ENCODE measurements at regions not wholly inside any gene's neighbourhood (a gene's known extent, or its start where the extent isn't known, plus 50 kb on each side); places are given as distances from the start of the nearest gene placed in this dataset.

- no peaks in the 10 kb centered on the region for H3F3A ChIP-seq (ENCODE audit: low read depth)
- H3K4me3 ChIP-seq (ENCODE audit: low read length, poor library complexity, severe bottlenecking), result no peak overlapping the region
- no peaks in the 10 kb centered on the region for H3K36me3 ChIP-seq (ENCODE audit: insufficient read depth, low read length)
- H3K4me2 ChIP-seq (ENCODE audit: low read depth, low read length, poor library complexity, severe bottlenecking), result no peak overlapping the region
- TF ChIP-seq EZH2phosphoT487 (IDR thresholded peaks at IDR 0.05; ENCODE audit: borderline replicate concordance), result no peak
- TF ChIP-seq CTCF (conservative IDR thresholded peaks at IDR 0.05; ENCODE audit: low read length), result no peak
- H3K9me3 ChIP-seq (ENCODE audit: insufficient read depth, low read depth, low read length), result no peaks in the 10 kb centered on the region
- no peaks in the 10 kb centered on the region for H4K20me1 ChIP-seq (ENCODE audit: insufficient read depth, low read length, poor library complexity, severe bottlenecking)
- H3K9ac ChIP-seq (ENCODE audit: low read depth, low read length, poor library complexity, severe bottlenecking), result no peak overlapping the region
- H3K9me2 ChIP-seq (replicated peaks; ENCODE audit: low read depth, low read length), result no peaks in the 10 kb centered on the region
- H3K27me3 ChIP-seq (ENCODE audit: insufficient read depth, low read length, poor library complexity, severe bottlenecking), result no peaks in the 10 kb centered on the region
- H3K79me2 ChIP-seq (ENCODE audit: insufficient read depth, low read length), result no peaks in the 10 kb centered on the region
- H2AFZ ChIP-seq (ENCODE audit: low read length), result no peak overlapping the region
- no peaks in the 10 kb centered on the region for H3K4me1 ChIP-seq (ENCODE audit: insufficient read depth, low read length, poor library complexity, severe bottlenecking)
Measured at GRCh38 chr12:19075711-19076340, 53.7 kb upstream of the PLEKHA5 start.

Data from Loucy (cell line).